Inferior parietal cortex (tissue), 1 donor: ENCODE measurements at regions not wholly inside any gene's neighbourhood (a gene's known extent, or its start where the extent isn't known, plus 50 kb on each side); places are given as distances from the start of the nearest gene placed in this dataset.

Source experiments
- DNase-seq: peaks from one replicate; pipeline ENCODE4 v3.0.0-alpha.2; 2016; ENCODE audit errors: extremely low spot score

- DNase-seq, result no peak
Measured at GRCh38 chr5:38752012-38752536, 93.7 kb upstream of the OSMR start.

- no peak for DNase-seq
Measured at GRCh38 chr5:38752622-38753021, 93.2 kb upstream of the OSMR start.

GRCh38 chr5:38753141-38753540, 92.7 kb upstream of the OSMR start:
- no peak for DNase-seq

- DNase-seq, result no peak
Measured at GRCh38 chr5:38753776-38754175, 92.0 kb upstream of the OSMR start.

- no peak for DNase-seq
Measured at GRCh38 chr5:38755181-38755580, 90.6 kb upstream of the OSMR start.

- DNase-seq, result no peak
Measured at GRCh38 chr5:38756068-38756467, 89.7 kb upstream of the OSMR start.

GRCh38 chr5:38757451-38758245, 88.2 kb upstream of the OSMR start:
- DNase-seq, result no peak

GRCh38 chr5:38758774-38759600, 86.8 kb upstream of the OSMR start:
- no peak for DNase-seq

GRCh38 chr5:38764937-38765391, 80.8 kb upstream of the OSMR start:
- no peak for DNase-seq

- no peak for DNase-seq
Measured at GRCh38 chr5:38765399-38765861, 80.4 kb upstream of the OSMR start.

GRCh38 chr5:38766151-38766550, 79.7 kb upstream of the OSMR start:
- DNase-seq, result no peak

GRCh38 chr5:38768412-38769211, 77.2 kb upstream of the OSMR start:
- no peak for DNase-seq

- DNase-seq, result no peak
Measured at GRCh38 chr5:38772471-38772870, 73.3 kb upstream of the OSMR start.

GRCh38 chr5:38775218-38775840, 70.5 kb upstream of the OSMR start:
- DNase-seq, result no peak

- no peak for DNase-seq
Measured at GRCh38 chr5:38776149-38776896, 69.5 kb upstream of the OSMR start.

- DNase-seq, result no peak
Measured at GRCh38 chr5:38777111-38777510, 68.7 kb upstream of the OSMR start.

GRCh38 chr5:38780316-38780715, 65.5 kb upstream of the OSMR start:
- no peak for DNase-seq

GRCh38 chr5:38780945-38781344, 64.9 kb upstream of the OSMR start:
- DNase-seq, result peak; percentile 68

GRCh38 chr5:38782180-38782835, 63.5 kb upstream of the OSMR start:
- no peak for DNase-seq

GRCh38 chr5:38783011-38783561, 62.7 kb upstream of the OSMR start:
- DNase-seq, result no peak
